ENCODE measurements at regions not wholly inside any gene's neighbourhood (a gene's known extent, or its start where the extent isn't known, plus 50 kb on each side); places are given as distances from the start of the nearest gene placed in this dataset.

DNA sequence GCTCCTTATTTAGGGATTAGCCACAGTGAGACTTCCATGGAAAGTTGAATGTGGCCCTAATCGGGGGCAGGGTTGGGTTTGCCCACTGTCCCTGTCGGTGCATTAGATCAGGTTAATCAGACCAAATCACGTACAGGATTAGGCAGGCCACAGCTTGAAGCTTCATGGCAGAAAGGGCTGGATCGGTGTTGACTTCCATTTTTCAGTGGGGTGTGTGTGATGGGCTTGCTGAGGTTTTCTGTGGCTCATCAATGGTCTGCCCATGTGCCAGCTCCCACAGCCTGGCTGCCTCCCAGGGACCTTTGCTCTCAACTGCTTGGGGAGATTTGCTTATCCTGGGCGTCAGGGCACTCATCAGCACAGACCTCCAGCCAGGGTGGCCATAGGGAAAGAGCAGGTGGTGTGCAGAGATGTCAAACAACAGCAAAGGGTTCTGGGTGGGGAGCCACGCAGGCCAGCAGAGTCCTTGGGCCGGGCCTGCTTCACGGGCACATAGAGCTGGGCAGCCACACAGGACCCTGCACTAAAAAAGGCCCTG is 130.7 kb downstream of the TFAP2C start:
- no peak for TF ChIP-seq EZH2 (IDR thresholded peaks at IDR 0.05; ENCODE audit: borderline replicate concordance, low read depth, low read length, poor library complexity, severe bottlenecking)
- TF ChIP-seq, protein P1, sequence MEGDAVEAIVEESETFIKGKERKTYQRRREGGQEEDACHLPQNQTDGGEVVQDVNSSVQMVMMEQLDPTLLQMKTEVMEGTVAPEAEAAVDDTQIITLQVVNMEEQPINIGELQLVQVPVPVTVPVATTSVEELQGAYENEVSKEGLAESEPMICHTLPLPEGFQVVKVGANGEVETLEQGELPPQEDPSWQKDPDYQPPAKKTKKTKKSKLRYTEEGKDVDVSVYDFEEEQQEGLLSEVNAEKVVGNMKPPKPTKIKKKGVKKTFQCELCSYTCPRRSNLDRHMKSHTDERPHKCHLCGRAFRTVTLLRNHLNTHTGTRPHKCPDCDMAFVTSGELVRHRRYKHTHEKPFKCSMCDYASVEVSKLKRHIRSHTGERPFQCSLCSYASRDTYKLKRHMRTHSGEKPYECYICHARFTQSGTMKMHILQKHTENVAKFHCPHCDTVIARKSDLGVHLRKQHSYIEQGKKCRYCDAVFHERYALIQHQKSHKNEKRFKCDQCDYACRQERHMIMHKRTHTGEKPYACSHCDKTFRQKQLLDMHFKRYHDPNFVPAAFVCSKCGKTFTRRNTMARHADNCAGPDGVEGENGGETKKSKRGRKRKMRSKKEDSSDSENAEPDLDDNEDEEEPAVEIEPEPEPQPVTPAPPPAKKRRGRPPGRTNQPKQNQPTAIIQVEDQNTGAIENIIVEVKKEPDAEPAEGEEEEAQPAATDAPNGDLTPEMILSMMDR (conservative IDR thresholded peaks at IDR 0.05; ENCODE audit: low read depth, low read length): no peak
